Stimulated activated CD4-positive, alpha-beta T cell treated with anti-CD3 and anti-CD28 coated beads, TNF-alpha, amount 100 ng/mL, for 4 hours (primary cell): ENCODE measurements at regions not wholly inside any gene's neighbourhood (a gene's known extent, or its start where the extent isn't known, plus 50 kb on each side); places are given as distances from the start of the nearest gene placed in this dataset.

ENCODE experiments used
- DNase-seq, 3 experiments: peaks; one replicate each; pipeline ENCODE4 v3.0.0-alpha.2; 2020; ENCODE audit warnings: low read depth in 3 of 3

GRCh38 chr14:96980835-96981234 lies 183.7 kb downstream of the VRK1 start:
- DNase-seq: no peak

GRCh38 chr14:96986256-96987085 lies 189.3 kb downstream of the VRK1 start:
- no peak for DNase-seq

- no peak for DNase-seq
These were observed 189.9 kb downstream of the VRK1 start for GRCh38 chr14:96987086-96987474.

- DNase-seq: no peak
These were observed 190.6 kb downstream of the VRK1 start for GRCh38 chr14:96987771-96988170.

- DNase-seq: no peak
These were observed 192.1 kb downstream of the VRK1 start for GRCh38 chr14:96989306-96989705.

GRCh38 chr14:96991226-96991625 lies 194.0 kb downstream of the VRK1 start:
- no peak for DNase-seq

GRCh38 chr14:96994999-96995398 lies 197.8 kb downstream of the VRK1 start:
- DNase-seq: no peak

- DNase-seq: no peak
These were observed 200.1 kb downstream of the VRK1 start for GRCh38 chr14:96997269-96997668.

GRCh38 chr14:96997996-96998395 lies 200.8 kb downstream of the VRK1 start:
- no peak for DNase-seq

GRCh38 chr14:96999654-97000155 lies 202.5 kb downstream of the VRK1 start:
- no peak for DNase-seq

- DNase-seq: no peak
These were observed 205.3 kb downstream of the VRK1 start for GRCh38 chr14:97002454-97002853.

- DNase-seq: no peak
These were observed 208.8 kb downstream of the VRK1 start for GRCh38 chr14:97005934-97006333.

- no peak for DNase-seq
These were observed 213.4 kb downstream of the VRK1 start for GRCh38 chr14:97010491-97011160.

- no peak for DNase-seq
These were observed 216.7 kb downstream of the VRK1 start for GRCh38 chr14:97013878-97014277.

GRCh38 chr14:97021001-97021400 lies 223.8 kb downstream of the VRK1 start:
- DNase-seq: no peak

GRCh38 chr14:97021571-97022168 lies 224.5 kb downstream of the VRK1 start:
- no peak for DNase-seq

GRCh38 chr14:97022741-97023140 lies 225.6 kb downstream of the VRK1 start:
- DNase-seq: no peak

GRCh38 chr14:97023871-97024270 lies 226.7 kb downstream of the VRK1 start:
- DNase-seq: no peak

- DNase-seq: no peak
These were observed 227.1 kb downstream of the VRK1 start for GRCh38 chr14:97024300-97024699.

- DNase-seq: no peak
These were observed 228.5 kb downstream of the VRK1 start for GRCh38 chr14:97025722-97026121.

- DNase-seq: no peak
These were observed 230.2 kb downstream of the VRK1 start for GRCh38 chr14:97027256-97027999.

- DNase-seq: no peak
These were observed 231.2 kb downstream of the VRK1 start for GRCh38 chr14:97028382-97028781.
